GM23338 (cell line): ENCODE measurements at regions not wholly inside any gene's neighbourhood (a gene's known extent, or its start where the extent isn't known, plus 50 kb on each side); places are given as distances from the start of the nearest gene placed in this dataset.

Experiments
- ATAC-seq: fragments of 200-7000 bp; cut with Tn5 transposase; 3 replicates; pipeline ENCODE4 v1.9.1; 2020
- DNase-seq: peaks from one replicate; pipeline ENCODE4 v3.0.0-alpha.2; 2015; ENCODE audit warnings: low spot score
- H2AFZ ChIP-seq: fragments of 200-600 bp; sonication (generic); 2 replicates; pipeline ENCODE4 v1.8.0; 2016; ENCODE audit warnings: antibody characterized with exemption, mild to moderate bottlenecking, moderate library complexity
- H3F3A ChIP-seq: fragments of 200-600 bp; sonication (generic); replicated peaks from 2 replicates; pipeline ENCODE4 v1.8.0; 2017; ENCODE audit warnings: antibody characterized with exemption, mixed run types, low read depth
- H3K27ac ChIP-seq: fragments of 200-600 bp; sonication (generic); 2 replicates; pipeline ENCODE4 v1.6.1; 2016; ENCODE audit warnings: low read depth
- H3K27me3 ChIP-seq: fragments of 200-600 bp; sonication (generic); 2 replicates; pipeline ENCODE4 v1.8.0; 2016; ENCODE audit warnings: mild to moderate bottlenecking, mixed run types, moderate library complexity; ENCODE audit not compliant: insufficient read depth
- H3K36me3 ChIP-seq: fragments of 200-600 bp; sonication (generic); 2 replicates; pipeline ENCODE4 v1.8.0; 2016; ENCODE audit warnings: mild to moderate bottlenecking; ENCODE audit not compliant: insufficient read depth
- H3K4me1 ChIP-seq: fragments of 200-600 bp; sonication (generic); 2 replicates; pipeline ENCODE4 v1.8.0; 2016; ENCODE audit warnings: mild to moderate bottlenecking, moderate library complexity; ENCODE audit not compliant: insufficient read depth
- H3K4me2 ChIP-seq: fragments of 200-600 bp; sonication (generic); 2 replicates; pipeline ENCODE4 v1.7.1; 2017; ENCODE audit warnings: mixed run types
- H3K4me3 ChIP-seq: fragments of 200-600 bp; sonication (generic); 2 replicates; pipeline ENCODE4 v1.6.1; 2016; ENCODE audit warnings: mixed run types
- H3K79me2 ChIP-seq: fragments of 200-600 bp; sonication (generic); replicated peaks from 2 replicates; pipeline ENCODE4 v1.8.0; 2017; ENCODE audit warnings: mild to moderate bottlenecking; ENCODE audit not compliant: insufficient read depth
- H3K9me2 ChIP-seq: fragments of 200-600 bp; sonication (generic); 2 replicates; pipeline ENCODE4 v1.8.0; 2017; ENCODE audit not compliant: insufficient read depth
- H4K20me1 ChIP-seq: fragments of 200-600 bp; sonication (generic); replicated peaks from 2 replicates; pipeline ENCODE4 v1.8.0; 2017; ENCODE audit warnings: mild to moderate bottlenecking; ENCODE audit not compliant: insufficient read depth
- H3K27ac Mint-ChIP-seq: 2 replicates; pipeline ENCODE4 v1.8.0; 2020; ENCODE audit warnings: inconsistent platforms, mild to moderate bottlenecking, moderate library complexity, mixed read lengths
- H3K27me3 Mint-ChIP-seq: 3 replicates; pipeline ENCODE4 v1.8.0; 2022; ENCODE audit warnings: low read depth, mild to moderate bottlenecking, moderate library complexity, mixed read lengths, inconsistent platforms; ENCODE audit not compliant: insufficient read depth, poor library complexity
- H3K36me3 Mint-ChIP-seq: 3 replicates; pipeline ENCODE4 v1.8.0; 2021; ENCODE audit warnings: low read depth, mild to moderate bottlenecking, inconsistent platforms, moderate library complexity, mixed read lengths
- H3K4me1 Mint-ChIP-seq: 3 replicates; pipeline ENCODE4 v1.8.0; 2020; ENCODE audit warnings: mild to moderate bottlenecking, inconsistent platforms, mixed read lengths
- H3K4me3 Mint-ChIP-seq: 3 replicates; pipeline ENCODE4 v1.8.0; 2021; ENCODE audit warnings: moderate library complexity, mild to moderate bottlenecking, inconsistent platforms, mixed read lengths
- H3K9me3 Mint-ChIP-seq: 3 replicates; pipeline ENCODE4 v1.8.0; 2020; ENCODE audit warnings: moderate library complexity, mild to moderate bottlenecking, inconsistent platforms, mixed read lengths
- CREB1 ChIP-seq: fragments of 250-450 bp; sonication (Bioruptor Pico); IDR thresholded peaks from 2 replicates; pipeline ENCODE4 v1.5.0; 2020; ENCODE audit warnings: low read depth, mild to moderate bottlenecking, moderate library complexity
- EZH2 ChIP-seq: fragments of 200-600 bp; sonication (generic); IDR thresholded peaks from one replicate; pipeline ENCODE4 v1.8.0; 2017; ENCODE audit warnings: antibody characterized with exemption, mild to moderate bottlenecking, low read depth; ENCODE audit not compliant: unreplicated experiment
- EZH2phosphoT487 ChIP-seq: fragments of 200-600 bp; sonication (generic); IDR thresholded peaks from one replicate; pipeline ENCODE4 v1.8.1; 2018; ENCODE audit warnings: antibody characterized with exemption; ENCODE audit not compliant: unreplicated experiment
- JUNB ChIP-seq: IDR thresholded peaks from one replicate; pipeline ENCODE4 v1.6.1; 2016; ENCODE audit warnings: antibody characterized with exemption; ENCODE audit not compliant: unreplicated experiment
- NANOG ChIP-seq: IDR thresholded peaks from 2 replicates; pipeline ENCODE4 v1.6.1; 2016; ENCODE audit warnings: antibody characterized with exemption, borderline replicate concordance
- POLR2AphosphoS5 ChIP-seq: IDR thresholded peaks from 2 replicates; pipeline ENCODE4 v1.6.1; 2016; ENCODE audit warnings: antibody characterized with exemption, low read depth
- STAT1 ChIP-seq: IDR thresholded peaks from one replicate; pipeline ENCODE4 v1.6.1; 2016; ENCODE audit warnings: antibody characterized with exemption; ENCODE audit not compliant: unreplicated experiment
- ZNF114 ChIP-seq: fragments of 250-450 bp; sonication (Bioruptor Pico); IDR thresholded peaks from 2 replicates; pipeline ENCODE4 v1.5.0; 2020; ENCODE audit warnings: mild to moderate bottlenecking, moderate library complexity
- ZNF331 ChIP-seq: fragments of 250-450 bp; sonication (Bioruptor Pico); IDR thresholded peaks from 2 replicates; pipeline ENCODE4 v1.5.0; 2020; ENCODE audit warnings: low read depth, mild to moderate bottlenecking, moderate library complexity
- TF ChIP-seq, protein P1 (sequence below), 2 experiments: fragments of 200-600 bp in 1 of 2; sonication (generic) in 1 of 2; conservative IDR thresholded peaks; 2 replicates each; pipeline versions ENCODE4 v1.5.1 to v1.6.1; 2016 to 2017; ENCODE audit warnings: antibody characterized with exemption in 2 of 2, low read depth in 2 of 2, mild to moderate bottlenecking in 2 of 2, moderate library complexity in 1 of 2
- TF ChIP-seq, protein P2 (sequence below): IDR thresholded peaks from one replicate; pipeline ENCODE4 v1.6.1; 2018; ENCODE audit warnings: antibody characterized with exemption; ENCODE audit not compliant: unreplicated experiment
- TF ChIP-seq, protein P3 (sequence below): fragments of 250-450 bp; sonication (Bioruptor Pico); IDR thresholded peaks from 2 replicates; pipeline ENCODE4 v1.5.0; 2020; ENCODE audit warnings: mild to moderate bottlenecking, moderate library complexity
- TF ChIP-seq, protein P4 (sequence below): IDR thresholded peaks from 2 replicates; pipeline ENCODE4 v1.6.1; 2016; ENCODE audit warnings: antibody characterized with exemption

DNA sequence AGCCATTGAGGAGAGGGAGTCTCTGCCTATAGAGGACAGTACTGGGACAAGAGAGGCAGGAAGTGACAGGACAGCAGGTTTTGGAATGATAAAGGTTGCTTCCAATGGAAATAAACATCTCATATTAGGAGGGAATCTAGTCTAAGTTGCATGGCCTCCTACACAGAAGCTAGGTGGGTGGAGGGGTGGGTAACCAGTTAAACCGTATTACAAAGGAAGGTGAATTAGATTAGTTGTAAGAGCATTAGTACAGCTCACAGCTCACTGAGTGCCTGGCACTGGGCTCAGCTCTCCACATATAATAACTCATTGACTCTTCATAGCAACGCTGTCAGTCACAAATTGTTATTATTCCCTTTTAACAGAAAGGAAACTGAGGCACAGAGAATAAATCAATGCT, 468.1 kb downstream of the PTPRU start:
- Histone ChIP-seq H3K27ac (no peak overlapping the region), H3K27me3 (no peaks in the 10 kb centered on the region), H3F3A (no peaks in the 10 kb centered on the region), H3K9me2 (0 out of 2 replicates have a peak, but pooled peaks cover 5% of the 10 kb centered on the region), H4K20me1 (no peaks in the 10 kb centered on the region), H3K79me2 (no peaks in the 10 kb centered on the region), H3K4me3 (no peak overlapping the region), H2AFZ (no peak overlapping the region), H3K36me3 (no peaks in the 10 kb centered on the region), H3K4me1 (peaks cover 8% of the 10 kb centered on the region), H3K4me2 (0 out of 2 replicates have a peak overlapping the region, but pooled peaks have one; percentile 26)
- H3K9me3 Mint-ChIP-seq: no peaks in the 10 kb centered on the region
- DNase-seq (no peak), ATAC-seq (no peak)
- peaks cover 21% of the 10 kb centered on the region for H3K4me1 Mint-ChIP-seq
- H3K4me3 Mint-ChIP-seq: no peak overlapping the region
- no peaks in the 10 kb centered on the region for H3K36me3 Mint-ChIP-seq
- no peak overlapping the region for H3K27ac Mint-ChIP-seq
- TF ChIP-seq, protein P1, sequence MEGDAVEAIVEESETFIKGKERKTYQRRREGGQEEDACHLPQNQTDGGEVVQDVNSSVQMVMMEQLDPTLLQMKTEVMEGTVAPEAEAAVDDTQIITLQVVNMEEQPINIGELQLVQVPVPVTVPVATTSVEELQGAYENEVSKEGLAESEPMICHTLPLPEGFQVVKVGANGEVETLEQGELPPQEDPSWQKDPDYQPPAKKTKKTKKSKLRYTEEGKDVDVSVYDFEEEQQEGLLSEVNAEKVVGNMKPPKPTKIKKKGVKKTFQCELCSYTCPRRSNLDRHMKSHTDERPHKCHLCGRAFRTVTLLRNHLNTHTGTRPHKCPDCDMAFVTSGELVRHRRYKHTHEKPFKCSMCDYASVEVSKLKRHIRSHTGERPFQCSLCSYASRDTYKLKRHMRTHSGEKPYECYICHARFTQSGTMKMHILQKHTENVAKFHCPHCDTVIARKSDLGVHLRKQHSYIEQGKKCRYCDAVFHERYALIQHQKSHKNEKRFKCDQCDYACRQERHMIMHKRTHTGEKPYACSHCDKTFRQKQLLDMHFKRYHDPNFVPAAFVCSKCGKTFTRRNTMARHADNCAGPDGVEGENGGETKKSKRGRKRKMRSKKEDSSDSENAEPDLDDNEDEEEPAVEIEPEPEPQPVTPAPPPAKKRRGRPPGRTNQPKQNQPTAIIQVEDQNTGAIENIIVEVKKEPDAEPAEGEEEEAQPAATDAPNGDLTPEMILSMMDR (conservative IDR thresholded peaks at IDR 0.05; ENCODE audit: low read depth in 2 of 2): no peak
- TF ChIP-seq, protein P2, sequence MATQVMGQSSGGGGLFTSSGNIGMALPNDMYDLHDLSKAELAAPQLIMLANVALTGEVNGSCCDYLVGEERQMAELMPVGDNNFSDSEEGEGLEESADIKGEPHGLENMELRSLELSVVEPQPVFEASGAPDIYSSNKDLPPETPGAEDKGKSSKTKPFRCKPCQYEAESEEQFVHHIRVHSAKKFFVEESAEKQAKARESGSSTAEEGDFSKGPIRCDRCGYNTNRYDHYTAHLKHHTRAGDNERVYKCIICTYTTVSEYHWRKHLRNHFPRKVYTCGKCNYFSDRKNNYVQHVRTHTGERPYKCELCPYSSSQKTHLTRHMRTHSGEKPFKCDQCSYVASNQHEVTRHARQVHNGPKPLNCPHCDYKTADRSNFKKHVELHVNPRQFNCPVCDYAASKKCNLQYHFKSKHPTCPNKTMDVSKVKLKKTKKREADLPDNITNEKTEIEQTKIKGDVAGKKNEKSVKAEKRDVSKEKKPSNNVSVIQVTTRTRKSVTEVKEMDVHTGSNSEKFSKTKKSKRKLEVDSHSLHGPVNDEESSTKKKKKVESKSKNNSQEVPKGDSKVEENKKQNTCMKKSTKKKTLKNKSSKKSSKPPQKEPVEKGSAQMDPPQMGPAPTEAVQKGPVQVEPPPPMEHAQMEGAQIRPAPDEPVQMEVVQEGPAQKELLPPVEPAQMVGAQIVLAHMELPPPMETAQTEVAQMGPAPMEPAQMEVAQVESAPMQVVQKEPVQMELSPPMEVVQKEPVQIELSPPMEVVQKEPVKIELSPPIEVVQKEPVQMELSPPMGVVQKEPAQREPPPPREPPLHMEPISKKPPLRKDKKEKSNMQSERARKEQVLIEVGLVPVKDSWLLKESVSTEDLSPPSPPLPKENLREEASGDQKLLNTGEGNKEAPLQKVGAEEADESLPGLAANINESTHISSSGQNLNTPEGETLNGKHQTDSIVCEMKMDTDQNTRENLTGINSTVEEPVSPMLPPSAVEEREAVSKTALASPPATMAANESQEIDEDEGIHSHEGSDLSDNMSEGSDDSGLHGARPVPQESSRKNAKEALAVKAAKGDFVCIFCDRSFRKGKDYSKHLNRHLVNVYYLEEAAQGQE: no peak
- TF ChIP-seq EZH2phosphoT487: no peak
- no peak for TF ChIP-seq ZNF114 (CRISPR knock-in tag)
- TF ChIP-seq, protein P3, sequence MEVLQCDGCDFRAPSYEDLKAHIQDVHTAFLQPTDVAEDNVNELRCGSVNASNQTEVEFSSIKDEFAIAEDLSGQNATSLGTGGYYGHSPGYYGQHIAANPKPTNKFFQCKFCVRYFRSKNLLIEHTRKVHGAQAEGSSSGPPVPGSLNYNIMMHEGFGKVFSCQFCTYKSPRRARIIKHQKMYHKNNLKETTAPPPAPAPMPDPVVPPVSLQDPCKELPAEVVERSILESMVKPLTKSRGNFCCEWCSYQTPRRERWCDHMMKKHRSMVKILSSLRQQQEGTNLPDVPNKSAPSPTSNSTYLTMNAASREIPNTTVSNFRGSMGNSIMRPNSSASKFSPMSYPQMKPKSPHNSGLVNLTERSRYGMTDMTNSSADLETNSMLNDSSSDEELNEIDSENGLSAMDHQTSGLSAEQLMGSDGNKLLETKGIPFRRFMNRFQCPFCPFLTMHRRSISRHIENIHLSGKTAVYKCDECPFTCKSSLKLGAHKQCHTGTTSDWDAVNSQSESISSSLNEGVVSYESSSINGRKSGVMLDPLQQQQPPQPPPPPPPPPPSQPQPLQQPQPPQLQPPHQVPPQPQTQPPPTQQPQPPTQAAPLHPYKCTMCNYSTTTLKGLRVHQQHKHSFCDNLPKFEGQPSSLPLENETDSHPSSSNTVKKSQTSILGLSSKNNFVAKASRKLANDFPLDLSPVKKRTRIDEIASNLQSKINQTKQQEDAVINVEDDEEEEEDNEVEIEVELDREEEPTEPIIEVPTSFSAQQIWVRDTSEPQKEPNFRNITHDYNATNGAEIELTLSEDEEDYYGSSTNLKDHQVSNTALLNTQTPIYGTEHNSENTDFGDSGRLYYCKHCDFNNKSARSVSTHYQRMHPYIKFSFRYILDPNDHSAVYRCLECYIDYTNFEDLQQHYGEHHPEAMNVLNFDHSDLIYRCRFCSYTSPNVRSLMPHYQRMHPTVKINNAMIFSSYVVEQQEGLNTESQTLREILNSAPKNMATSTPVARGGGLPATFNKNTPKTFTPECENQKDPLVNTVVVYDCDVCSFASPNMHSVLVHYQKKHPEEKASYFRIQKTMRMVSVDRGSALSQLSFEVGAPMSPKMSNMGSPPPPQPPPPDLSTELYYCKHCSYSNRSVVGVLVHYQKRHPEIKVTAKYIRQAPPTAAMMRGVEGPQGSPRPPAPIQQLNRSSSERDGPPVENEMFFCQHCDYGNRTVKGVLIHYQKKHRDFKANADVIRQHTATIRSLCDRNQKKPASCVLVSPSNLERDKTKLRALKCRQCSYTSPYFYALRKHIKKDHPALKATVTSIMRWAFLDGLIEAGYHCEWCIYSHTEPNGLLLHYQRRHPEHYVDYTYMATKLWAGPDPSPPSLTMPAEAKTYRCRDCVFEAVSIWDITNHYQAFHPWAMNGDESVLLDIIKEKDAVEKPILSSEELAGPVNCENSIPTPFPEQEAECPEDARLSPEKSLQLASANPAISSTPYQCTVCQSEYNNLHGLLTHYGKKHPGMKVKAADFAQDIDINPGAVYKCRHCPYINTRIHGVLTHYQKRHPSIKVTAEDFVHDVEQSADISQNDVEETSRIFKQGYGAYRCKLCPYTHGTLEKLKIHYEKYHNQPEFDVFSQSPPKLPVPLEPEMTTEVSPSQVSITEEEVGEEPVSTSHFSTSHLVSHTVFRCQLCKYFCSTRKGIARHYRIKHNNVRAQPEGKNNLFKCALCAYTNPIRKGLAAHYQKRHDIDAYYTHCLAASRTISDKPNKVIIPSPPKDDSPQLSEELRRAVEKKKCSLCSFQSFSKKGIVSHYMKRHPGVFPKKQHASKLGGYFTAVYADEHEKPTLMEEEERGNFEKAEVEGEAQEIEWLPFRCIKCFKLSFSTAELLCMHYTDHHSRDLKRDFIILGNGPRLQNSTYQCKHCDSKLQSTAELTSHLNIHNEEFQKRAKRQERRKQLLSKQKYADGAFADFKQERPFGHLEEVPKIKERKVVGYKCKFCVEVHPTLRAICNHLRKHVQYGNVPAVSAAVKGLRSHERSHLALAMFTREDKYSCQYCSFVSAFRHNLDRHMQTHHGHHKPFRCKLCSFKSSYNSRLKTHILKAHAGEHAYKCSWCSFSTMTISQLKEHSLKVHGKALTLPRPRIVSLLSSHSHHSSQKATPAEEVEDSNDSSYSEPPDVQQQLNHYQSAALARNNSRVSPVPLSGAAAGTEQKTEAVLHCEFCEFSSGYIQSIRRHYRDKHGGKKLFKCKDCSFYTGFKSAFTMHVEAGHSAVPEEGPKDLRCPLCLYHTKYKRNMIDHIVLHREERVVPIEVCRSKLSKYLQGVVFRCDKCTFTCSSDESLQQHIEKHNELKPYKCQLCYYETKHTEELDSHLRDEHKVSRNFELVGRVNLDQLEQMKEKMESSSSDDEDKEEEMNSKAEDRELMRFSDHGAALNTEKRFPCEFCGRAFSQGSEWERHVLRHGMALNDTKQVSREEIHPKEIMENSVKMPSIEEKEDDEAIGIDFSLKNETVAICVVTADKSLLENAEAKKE (CRISPR knock-in tag): no peak
- TF ChIP-seq, protein P4, sequence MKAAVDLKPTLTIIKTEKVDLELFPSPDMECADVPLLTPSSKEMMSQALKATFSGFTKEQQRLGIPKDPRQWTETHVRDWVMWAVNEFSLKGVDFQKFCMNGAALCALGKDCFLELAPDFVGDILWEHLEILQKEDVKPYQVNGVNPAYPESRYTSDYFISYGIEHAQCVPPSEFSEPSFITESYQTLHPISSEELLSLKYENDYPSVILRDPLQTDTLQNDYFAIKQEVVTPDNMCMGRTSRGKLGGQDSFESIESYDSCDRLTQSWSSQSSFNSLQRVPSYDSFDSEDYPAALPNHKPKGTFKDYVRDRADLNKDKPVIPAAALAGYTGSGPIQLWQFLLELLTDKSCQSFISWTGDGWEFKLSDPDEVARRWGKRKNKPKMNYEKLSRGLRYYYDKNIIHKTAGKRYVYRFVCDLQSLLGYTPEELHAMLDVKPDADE: no peak
- TF ChIP-seq JUNB: no peak
- no peak for TF ChIP-seq CREB1
- no peak for TF ChIP-seq EZH2
- no peak for TF ChIP-seq ZNF331 (CRISPR knock-in tag)
- no peak for TF ChIP-seq NANOG
- no peak for TF ChIP-seq STAT1
- no peak for TF ChIP-seq POLR2AphosphoS5
- peaks cover 13% of the 10 kb centered on the region for H3K27me3 Mint-ChIP-seq
